ENCODE measurements at regions not wholly inside any gene's neighbourhood (a gene's known extent, or its start where the extent isn't known, plus 50 kb on each side); places are given as distances from the start of the nearest gene placed in this dataset.
"Not testable (repeated sequence)": the region's sequence is repeated elsewhere in the genome, so short reads cannot be mapped to it uniquely, and the experiment has no call there.

GRCh38 chr3:31100519-31100918 lies 206.1 kb upstream of the GADL1 start:
- POLR2A ChIA-PET: no interaction called here

DNA sequence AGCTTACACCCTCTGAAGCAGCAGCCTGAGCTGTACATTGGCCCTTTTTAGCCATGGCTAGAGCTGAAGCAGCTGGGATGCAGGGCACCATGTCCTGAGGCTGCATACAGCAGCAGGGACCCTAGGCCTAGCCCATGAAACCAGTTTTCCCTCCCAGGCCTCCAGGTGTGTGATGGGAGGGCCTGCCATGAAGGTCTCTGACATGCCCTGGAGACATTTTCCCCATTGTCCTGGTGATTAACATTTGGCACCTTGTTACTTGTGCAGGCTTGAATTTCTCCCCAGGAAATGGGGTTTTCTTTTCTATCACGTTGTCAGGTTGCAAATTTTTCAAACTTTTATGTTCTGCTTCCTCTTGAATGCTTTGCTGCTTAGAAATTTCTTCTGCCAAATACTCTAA lies 206.8 kb upstream of the GADL1 start:
- CTCF ChIA-PET; DNase-seq (ENCODE audit: extremely low spot score): not testable (repeated sequence)

More at GRCh38 chr3:31100519-31100918, 206.1 kb upstream of the GADL1 start:
- CTCF ChIA-PET: no interaction called here
- no peak for DNase-seq (ENCODE audit: extremely low spot score)
- TF ChIP-seq CTCF (IDR thresholded peaks at IDR 0.05; ENCODE audit: control extremely low read depth, extremely low read depth, low read depth, missing control alignments): no peak

GRCh38 chr3:31102196-31102879 lies 207.9 kb upstream of the GADL1 start:
- no peak for DNase-seq (ENCODE audit: extremely low spot score)
- no peak for TF ChIP-seq CTCF (IDR thresholded peaks at IDR 0.05; ENCODE audit: control extremely low read depth, extremely low read depth, low read depth, missing control alignments)
- ChIA-PET CTCF (interaction anchor here (0.9 kb wide), 1 partner anchor 168 kb away, joined by 3 read pairs; no protein-coding TSS in a partner anchor), POLR2A (no interaction called here)

More for the DNA sequence above, 206.8 kb upstream of the GADL1 start:
- POLR2A ChIA-PET: not testable (repeated sequence)

DNA sequence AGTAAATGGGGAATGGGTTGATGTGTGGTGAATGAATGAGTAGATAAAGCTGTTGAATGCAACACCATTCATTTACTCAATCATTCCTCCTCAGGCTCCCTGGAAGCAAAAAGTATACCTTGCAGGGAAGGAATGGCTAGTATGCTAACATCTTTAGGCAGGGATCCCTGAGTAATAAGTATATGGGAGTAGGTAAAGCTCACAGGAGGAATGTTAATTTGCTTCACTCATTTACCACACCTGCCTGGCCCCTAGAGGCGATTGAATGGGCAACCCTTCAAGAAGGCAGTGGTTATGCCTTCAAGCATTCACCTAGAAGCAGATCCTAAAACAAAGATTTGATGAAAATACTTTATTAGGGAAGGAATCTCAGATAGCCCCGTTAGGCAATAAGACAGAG lies 208.7 kb upstream of the GADL1 start:
- ChIA-PET CTCF (interaction anchor here (0.9 kb wide), 1 partner anchor 169 kb away, joined by 3 read pairs; no protein-coding TSS in a partner anchor), POLR2A (no interaction called here)
- TF ChIP-seq CTCF (IDR thresholded peaks at IDR 0.05; ENCODE audit: control extremely low read depth, extremely low read depth, low read depth, missing control alignments): no peak
- DNase-seq (ENCODE audit: extremely low spot score): no peak

- no peak for DNase-seq (ENCODE audit: extremely low spot score)
- TF ChIP-seq CTCF (IDR thresholded peaks at IDR 0.05; ENCODE audit: control extremely low read depth, extremely low read depth, low read depth, missing control alignments): no peak
- ChIA-PET POLR2A (no interaction called here), CTCF (interaction anchor here (0.9 kb wide), 1 partner anchor 170 kb away, joined by 3 read pairs; no protein-coding TSS in a partner anchor)
Observed at GRCh38 chr3:31103623-31104180, 209.2 kb upstream of the GADL1 start.

- DNase-seq (ENCODE audit: extremely low spot score): no peak
- ChIA-PET POLR2A (no interaction called here), CTCF (interaction anchor here (1.0 to 1.5 kb wide), 4 partner anchors 9 to 133 kb away, joined by 3 to 5 read pairs (median 3); no protein-coding TSS in a partner anchor)
- TF ChIP-seq CTCF (IDR thresholded peaks at IDR 0.05; ENCODE audit: control extremely low read depth, extremely low read depth, low read depth, missing control alignments): no peak
Observed at GRCh38 chr3:31105011-31105410, 210.6 kb upstream of the GADL1 start.

DNA sequence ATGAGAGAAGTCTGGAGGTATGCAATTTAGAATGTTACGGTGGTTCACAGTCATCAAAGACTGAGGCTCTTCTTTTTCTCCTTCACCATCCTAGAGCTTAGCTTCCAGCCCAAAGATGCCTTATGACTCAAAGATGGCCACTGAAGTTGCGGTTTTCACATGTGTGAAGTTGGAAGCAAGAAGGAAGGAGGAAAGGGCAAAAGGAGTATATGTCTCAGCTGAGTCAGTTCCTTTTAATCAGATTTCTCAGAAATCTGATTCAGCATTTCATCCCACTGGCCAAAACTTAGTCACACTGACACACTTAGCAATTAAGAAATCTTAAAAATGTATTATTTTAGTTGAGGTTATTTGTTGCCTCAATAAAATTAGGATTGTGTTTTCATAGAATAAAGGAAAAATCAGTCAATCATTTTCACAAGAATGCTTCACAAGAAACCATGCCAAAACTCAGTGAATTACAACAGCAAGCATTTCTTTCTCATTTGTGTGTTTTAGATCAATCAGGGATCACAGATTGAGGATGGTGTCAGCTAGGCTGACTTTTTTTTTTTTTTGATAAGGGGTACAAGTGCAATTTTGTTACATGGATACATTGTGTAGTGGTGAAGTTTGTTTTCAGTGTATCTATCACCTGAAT lies 211.1 kb upstream of the GADL1 start:
- POLR2A ChIA-PET: no interaction called here
- no peak for TF ChIP-seq CTCF (IDR thresholded peaks at IDR 0.05; ENCODE audit: control extremely low read depth, extremely low read depth, low read depth, missing control alignments)
- CTCF ChIA-PET: interaction anchor here (1.3 to 1.5 kb wide), 2 partner anchors 8 to 9 kb away, joined by 3 to 5 read pairs; no protein-coding TSS in a partner anchor
- no peak for DNase-seq (ENCODE audit: extremely low spot score)
